A549 (cell line): ENCODE measurements at regions not wholly inside any gene's neighbourhood (a gene's known extent, or its start where the extent isn't known, plus 50 kb on each side); places are given as distances from the start of the nearest gene placed in this dataset.
"Not testable (repeated sequence)": the region's sequence is repeated elsewhere in the genome, so short reads cannot be mapped to it uniquely, and the experiment has no call there.

Experiments
- ATAC-seq, 2 experiments: fragments of 200-7000 bp in 1 of 2; fragments of >200 bp in 1 of 2; cut with Nextera tagmentation in 1 of 2; cut with Tn5 transposase in 1 of 2; 3 replicates each; pipeline versions ENCODE4 v1.8.0 to v1.9.1; 2018 to 2020; ENCODE audit warnings: mild to moderate bottlenecking in 1 of 2, moderate library complexity in 1 of 2
- CTCF ChIA-PET: fragments of 300-600 bp; sonication (Branson Sonifier 250); formaldehyde crosslinking; extraction: SDS; loops from one replicate; lab custom pipeline; 2021; ENCODE audit warnings: antibody characterized with exemption, inconsistent platforms; lab: Yijun Ruan, JAX
- POLR2A ChIA-PET: fragments of 350-600 bp; formaldehyde crosslinking; extraction: SDS; loops from one replicate; lab custom pipeline; 2021; ENCODE audit warnings: antibody characterized with exemption, inconsistent platforms; lab: Yijun Ruan, JAX
- DNase-seq, 2 experiments: peaks; one replicate each; pipeline versions ENCODE4 v3.0.0 to v3.0.0-alpha.2; 2011 to 2016; ENCODE audit warnings: low read depth in 1 of 2, low spot score in 1 of 2
- FAIRE-seq: peaks from 2 replicates; lab custom pipeline; 2011; peaks lifted over from hg19 to GRCh38; lab: Jason Lieb, UNC
- H3K27ac ChIP-seq, 2 experiments: fragments of >200 bp; sonication (Bioruptor Twin); formaldehyde crosslinking; 3 replicates each; pipeline ENCODE4 v1.5.1; 2016 to 2017
- H3K4me1 ChIP-seq: fragments of >200 bp; sonication (Bioruptor Twin); formaldehyde crosslinking; 3 replicates; pipeline ENCODE4 v1.6.1; 2016
- H3K4me2 ChIP-seq: fragments of >200 bp; sonication (Bioruptor Twin); formaldehyde crosslinking; 3 replicates; pipeline ENCODE4 v1.6.1; 2016
- H3K4me3 ChIP-seq: fragments of >200 bp; sonication (Bioruptor Twin); formaldehyde crosslinking; 3 replicates; pipeline ENCODE4 v1.5.1; 2016
- H3K9me3 ChIP-seq: fragments of >200 bp; sonication (Bioruptor Twin); formaldehyde crosslinking; 3 replicates; pipeline ENCODE4 v1.6.1; 2016
- BHLHE40 ChIP-seq: IDR thresholded peaks from 2 replicates; pipeline ENCODE4 v1.6.1; 2012; ENCODE audit warnings: low read depth, low read length, inconsistent platforms
- CHD2 ChIP-seq: fragments of 150-350 bp; IDR thresholded peaks from 2 replicates; pipeline ENCODE4 v1.6.1; 2014; ENCODE audit warnings: low read length; ENCODE audit not compliant: partially characterized antibody
- CHD4 ChIP-seq: fragments of 200-600 bp; sonication (generic); IDR thresholded peaks from 2 replicates; pipeline ENCODE4 v1.6.1; 2016; ENCODE audit warnings: antibody characterized with exemption, mild to moderate bottlenecking, borderline replicate concordance
- EHF ChIP-seq: fragments of 250-450 bp; sonication (Bioruptor Pico); IDR thresholded peaks from 2 replicates; pipeline ENCODE4 v1.5.0; 2020; ENCODE audit warnings: mild to moderate bottlenecking
- EHMT2 ChIP-seq: fragments of 200-600 bp; sonication (generic); IDR thresholded peaks from 2 replicates; pipeline ENCODE4 v1.6.1; 2016; ENCODE audit warnings: antibody characterized with exemption, low read depth, mild to moderate bottlenecking, moderate library complexity
- ESRRA ChIP-seq: fragments of 150-350 bp; IDR thresholded peaks from 2 replicates; pipeline ENCODE4 v1.6.1; 2014; ENCODE audit warnings: mild to moderate bottlenecking, low read length, borderline replicate concordance
- FOSL2 ChIP-seq, 2 experiments: fragments of 450-650 bp in 1 of 2; fragments of >200 bp in 1 of 2; sonication (Bioruptor Twin) in 1 of 2; formaldehyde crosslinking; IDR thresholded peaks; 2 replicates each; pipeline versions ENCODE4 v1.5.0 to v1.6.1; 2016 to 2020; ENCODE audit warnings: mild to moderate bottlenecking in 1 of 2, moderate library complexity in 1 of 2
- FOXS1 ChIP-seq: fragments of 250-450 bp; sonication (Bioruptor Pico); IDR thresholded peaks from 2 replicates; pipeline ENCODE4 v1.5.0; 2020; ENCODE audit warnings: mild to moderate bottlenecking, moderate library complexity
- HDAC2 ChIP-seq: fragments of 200-600 bp; sonication (generic); IDR thresholded peaks from 2 replicates; pipeline ENCODE4 v1.6.1; 2016
- HMGXB4 ChIP-seq: fragments of 250-450 bp; sonication (Bioruptor Pico); IDR thresholded peaks from 2 replicates; pipeline ENCODE4 v1.5.0; 2021; ENCODE audit warnings: mild to moderate bottlenecking, moderate library complexity, borderline replicate concordance
- HOXB13 ChIP-seq: fragments of 250-450 bp; sonication (Bioruptor Pico); IDR thresholded peaks from 2 replicates; pipeline ENCODE4 v1.5.0; 2020; ENCODE audit warnings: low read depth, mild to moderate bottlenecking, moderate library complexity
- JUNB ChIP-seq: fragments of >200 bp; sonication (Bioruptor Twin); formaldehyde crosslinking; IDR thresholded peaks from 2 replicates; pipeline ENCODE4 v1.6.1; 2016
- KDM1A ChIP-seq: fragments of 200-600 bp; sonication (generic); IDR thresholded peaks from 2 replicates; pipeline ENCODE4 v1.6.1; 2016; ENCODE audit warnings: low read depth, mild to moderate bottlenecking
- MAFK ChIP-seq: fragments of 450-650 bp; IDR thresholded peaks from 2 replicates; pipeline ENCODE4 v1.6.1; 2014; ENCODE audit not compliant: partially characterized antibody
- MAZ ChIP-seq: fragments of 150-350 bp; IDR thresholded peaks from 2 replicates; pipeline ENCODE4 v1.6.1; 2014; ENCODE audit warnings: antibody characterized with exemption, low read depth, low read length, borderline replicate concordance
- POLR2AphosphoS2 ChIP-seq: conservative IDR thresholded peaks from 2 replicates; pipeline ENCODE4 v1.6.1; 2012; ENCODE audit warnings: low read length, improper control_type of control experiment, inconsistent platforms
- RARB ChIP-seq: fragments of 250-450 bp; sonication (Bioruptor Pico); IDR thresholded peaks from 2 replicates; pipeline ENCODE4 v1.8.0; 2021; ENCODE audit warnings: mild to moderate bottlenecking, moderate library complexity
- SREBF2 ChIP-seq: fragments of 450-650 bp; IDR thresholded peaks from 2 replicates; pipeline ENCODE4 v1.6.1; 2014; ENCODE audit warnings: mild to moderate bottlenecking, moderate library complexity
- TFCP2L1 ChIP-seq: fragments of 250-450 bp; sonication (Bioruptor Pico); IDR thresholded peaks from 2 replicates; pipeline ENCODE4 v1.5.0; 2021; ENCODE audit warnings: mild to moderate bottlenecking
- USF2 ChIP-seq: fragments of 450-650 bp; IDR thresholded peaks from 2 replicates; pipeline ENCODE4 v1.6.1; 2014; ENCODE audit warnings: antibody characterized with exemption
- ZC3H11A ChIP-seq: fragments of 450-650 bp; IDR thresholded peaks from 2 replicates; pipeline ENCODE4 v1.6.1; 2014; ENCODE audit warnings: antibody characterized with exemption, mild to moderate bottlenecking
- ZSCAN20 ChIP-seq: fragments of 250-450 bp; sonication (Bioruptor Pico); IDR thresholded peaks from 2 replicates; pipeline ENCODE4 v1.8.0; 2022; ENCODE audit warnings: mild to moderate bottlenecking, moderate library complexity
- WGBS: methylation state at CpG from one replicate; pipeline ENCODE4 v1.1.6; 2017; ENCODE audit errors: missing lambda C conversion rate; 5-methylcytosine and 5-hydroxymethylcytosine counted together
- TF ChIP-seq, protein P1 (sequence below): fragments of 200-600 bp; sonication (generic); IDR thresholded peaks from 2 replicates; pipeline ENCODE4 v1.6.1; 2016; ENCODE audit warnings: antibody characterized with exemption, mild to moderate bottlenecking, moderate library complexity
- TF ChIP-seq, protein P2 (sequence below): fragments of >200 bp; sonication (Bioruptor Twin); formaldehyde crosslinking; IDR thresholded peaks from 2 replicates; pipeline ENCODE4 v1.6.1; 2016

- H3K4me3 ChIP-seq, result no peak overlapping the region
- FAIRE-seq (no peak), ATAC-seq (no peak), DNase-seq (no peak)
- no peak overlapping the region for H3K27ac ChIP-seq
- H3K9me3 ChIP-seq, result peaks cover 29% of the 10 kb centered on the region
- CTCF ChIA-PET, result interaction anchor here (0.9 kb wide), 1 partner anchor 113 kb away, joined by 3 read pairs; no protein-coding TSS in a partner anchor
- H3K4me1 ChIP-seq, result no peaks in the 10 kb centered on the region
- POLR2A ChIA-PET, result no interaction called here
- WGBS, result 67% methylated on average over 8 of the region's 9 CpGs
- no peak overlapping the region for H3K4me2 ChIP-seq
- TF ChIP-seq POLR2AphosphoS2, result no peak
- no peak for TF ChIP-seq ZSCAN20
- TF ChIP-seq FOXS1, result no peak
- TF ChIP-seq, protein P1, sequence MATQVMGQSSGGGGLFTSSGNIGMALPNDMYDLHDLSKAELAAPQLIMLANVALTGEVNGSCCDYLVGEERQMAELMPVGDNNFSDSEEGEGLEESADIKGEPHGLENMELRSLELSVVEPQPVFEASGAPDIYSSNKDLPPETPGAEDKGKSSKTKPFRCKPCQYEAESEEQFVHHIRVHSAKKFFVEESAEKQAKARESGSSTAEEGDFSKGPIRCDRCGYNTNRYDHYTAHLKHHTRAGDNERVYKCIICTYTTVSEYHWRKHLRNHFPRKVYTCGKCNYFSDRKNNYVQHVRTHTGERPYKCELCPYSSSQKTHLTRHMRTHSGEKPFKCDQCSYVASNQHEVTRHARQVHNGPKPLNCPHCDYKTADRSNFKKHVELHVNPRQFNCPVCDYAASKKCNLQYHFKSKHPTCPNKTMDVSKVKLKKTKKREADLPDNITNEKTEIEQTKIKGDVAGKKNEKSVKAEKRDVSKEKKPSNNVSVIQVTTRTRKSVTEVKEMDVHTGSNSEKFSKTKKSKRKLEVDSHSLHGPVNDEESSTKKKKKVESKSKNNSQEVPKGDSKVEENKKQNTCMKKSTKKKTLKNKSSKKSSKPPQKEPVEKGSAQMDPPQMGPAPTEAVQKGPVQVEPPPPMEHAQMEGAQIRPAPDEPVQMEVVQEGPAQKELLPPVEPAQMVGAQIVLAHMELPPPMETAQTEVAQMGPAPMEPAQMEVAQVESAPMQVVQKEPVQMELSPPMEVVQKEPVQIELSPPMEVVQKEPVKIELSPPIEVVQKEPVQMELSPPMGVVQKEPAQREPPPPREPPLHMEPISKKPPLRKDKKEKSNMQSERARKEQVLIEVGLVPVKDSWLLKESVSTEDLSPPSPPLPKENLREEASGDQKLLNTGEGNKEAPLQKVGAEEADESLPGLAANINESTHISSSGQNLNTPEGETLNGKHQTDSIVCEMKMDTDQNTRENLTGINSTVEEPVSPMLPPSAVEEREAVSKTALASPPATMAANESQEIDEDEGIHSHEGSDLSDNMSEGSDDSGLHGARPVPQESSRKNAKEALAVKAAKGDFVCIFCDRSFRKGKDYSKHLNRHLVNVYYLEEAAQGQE, result no peak
- no peak for TF ChIP-seq TFCP2L1 (CRISPR knock-in tag)
- TF ChIP-seq MAFK, result no peak
- no peak for TF ChIP-seq ESRRA
- no peak for TF ChIP-seq KDM1A
- TF ChIP-seq BHLHE40, result no peak
- no peak for TF ChIP-seq FOSL2 (IDR thresholded peaks at IDR 0.05)
- TF ChIP-seq FOSL2 (CRISPR knock-in tag; IDR thresholded peaks at IDR 0.05), result no peak
- TF ChIP-seq SREBF2, result no peak
- TF ChIP-seq RARB, result no peak
- no peak for TF ChIP-seq CHD2
- no peak for TF ChIP-seq HOXB13 (CRISPR knock-in tag)
- no peak for TF ChIP-seq HMGXB4 (CRISPR knock-in tag)
- no peak for TF ChIP-seq HDAC2
Measured at GRCh38 chr14:92247947-92248346, 75.0 kb upstream of the SLC24A4 start.

GRCh38 chr14:92248696-92249095 is 74.3 kb upstream of the SLC24A4 start:
- Histone ChIP-seq H3K4me1 (0 out of 3 replicates have a peak, but pooled peaks cover 3% of the 10 kb centered on the region), H3K4me2 (no peak overlapping the region), H3K9me3 (peaks cover 29% of the 10 kb centered on the region), H3K27ac (no peak overlapping the region), H3K4me3 (no peak overlapping the region)
- TF ChIP-seq FOXS1 (no peak), EHMT2 (no peak), ZC3H11A (no peak), USF2 (no peak), JUNB (no peak), EHF (CRISPR knock-in tag) (no peak), MAZ (no peak), SREBF2 (no peak), CHD4 (no peak), ESRRA (no peak)
- TF ChIP-seq, protein P2, sequence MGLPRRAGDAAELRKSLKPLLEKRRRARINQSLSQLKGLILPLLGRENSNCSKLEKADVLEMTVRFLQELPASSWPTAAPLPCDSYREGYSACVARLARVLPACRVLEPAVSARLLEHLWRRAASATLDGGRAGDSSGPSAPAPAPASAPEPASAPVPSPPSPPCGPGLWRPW, result no peak
- POLR2A ChIA-PET, result no interaction called here
- CTCF ChIA-PET, result interaction anchor here (0.7 kb wide), 1 partner anchor 293 kb away, joined by 3 read pairs; no protein-coding TSS in a partner anchor
- no peak for DNase-seq
- FAIRE-seq, result no peak
- 9% methylated on average over 3 of the region's 3 CpGs for WGBS
- no peak for ATAC-seq

DNA sequence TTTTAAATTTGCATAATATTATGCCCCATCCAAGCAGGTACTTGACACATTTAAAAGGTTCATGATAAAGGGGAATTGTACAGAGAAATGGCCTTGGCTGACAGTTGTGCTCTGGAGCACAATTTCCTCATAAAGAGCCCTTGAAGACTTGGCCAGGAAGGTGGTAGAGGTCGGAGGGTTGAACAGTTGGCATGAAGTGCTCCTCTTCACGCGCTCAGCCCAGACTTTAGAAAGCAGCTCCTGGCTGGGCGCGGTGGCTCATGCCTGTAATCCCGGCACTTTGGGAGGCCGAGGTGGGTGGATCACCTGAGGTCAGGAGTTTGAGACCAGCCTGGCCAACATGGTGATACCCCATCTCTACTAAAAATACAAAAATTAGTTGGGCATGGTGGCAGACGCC is 72.6 kb upstream of the SLC24A4 start:
- ATAC-seq, POLR2A ChIA-PET, H3K4me1 ChIP-seq, H3K4me3 ChIP-seq, FAIRE-seq, H3K4me2 ChIP-seq, DNase-seq, H3K27ac ChIP-seq, CTCF ChIA-PET: not testable (repeated sequence)
- H3K9me3 ChIP-seq, result peaks cover 15% of the 10 kb centered on the region
- WGBS, result 41% methylated on average over 8 of the region's 8 CpGs
